EH (cell line): ENCODE measurements at regions not wholly inside any gene's neighbourhood (a gene's known extent, or its start where the extent isn't known, plus 50 kb on each side); places are given as distances from the start of the nearest gene placed in this dataset.
"Not testable (repeated sequence)": the region's sequence is repeated elsewhere in the genome, so short reads cannot be mapped to it uniquely, and the experiment has no call there.

Experiments
- DNase-seq: peaks from one replicate; pipeline ENCODE4 v3.0.0-alpha.2; 2015; ENCODE audit warnings: low read depth

GRCh38 chr15:56811586-56811985, 78.3 kb upstream of the ZNF280D start:
- no peak for DNase-seq

GRCh38 chr15:56808160-56808559, 74.9 kb upstream of the ZNF280D start:
- DNase-seq: no peak

- DNase-seq: no peak
Observed at GRCh38 chr15:56806148-56806536, 72.8 kb upstream of the ZNF280D start.

- DNase-seq: peak; percentile 89
Observed at GRCh38 chr15:56805466-56806147, 72.3 kb upstream of the ZNF280D start.

GRCh38 chr15:56804938-56805337, 71.6 kb upstream of the ZNF280D start:
- DNase-seq: no peak

GRCh38 chr15:56804279-56804678, 71.0 kb upstream of the ZNF280D start:
- DNase-seq: no peak

- no peak for DNase-seq
Observed at GRCh38 chr15:56802161-56802560, 68.9 kb upstream of the ZNF280D start.

- DNase-seq: no peak
Observed at GRCh38 chr15:56798639-56799038, 65.3 kb upstream of the ZNF280D start.

- no peak for DNase-seq
Observed at GRCh38 chr15:56797720-56798275, 64.5 kb upstream of the ZNF280D start.

GRCh38 chr15:56795502-56795901, 62.2 kb upstream of the ZNF280D start:
- DNase-seq: no peak

GRCh38 chr15:56794553-56795329, 61.4 kb upstream of the ZNF280D start:
- DNase-seq: peak; percentile 31

- peak; percentile 74 for DNase-seq
Observed at GRCh38 chr15:56794165-56794552, 60.9 kb upstream of the ZNF280D start.

GRCh38 chr15:56792211-56792610, 58.9 kb upstream of the ZNF280D start:
- DNase-seq: peak; percentile 55

GRCh38 chr15:56791521-56791920, 58.2 kb upstream of the ZNF280D start:
- not testable (repeated sequence) for DNase-seq

GRCh38 chr15:56788359-56788758, 55.0 kb upstream of the ZNF280D start:
- DNase-seq: no peak

- DNase-seq: peak; percentile 24
Observed at GRCh38 chr15:56786966-56787365, 53.7 kb upstream of the ZNF280D start.

- DNase-seq: no peak
Observed at GRCh38 chr15:56783857-56784661, 50.8 kb upstream of the ZNF280D start.

- no peak for DNase-seq
Observed at GRCh38 chr15:56783156-56783856, 50.0 kb upstream of the ZNF280D start.
